ENCODE measurements at regions not wholly inside any gene's neighbourhood (a gene's known extent, or its start where the extent isn't known, plus 50 kb on each side); places are given as distances from the start of the nearest gene placed in this dataset.

DNA sequence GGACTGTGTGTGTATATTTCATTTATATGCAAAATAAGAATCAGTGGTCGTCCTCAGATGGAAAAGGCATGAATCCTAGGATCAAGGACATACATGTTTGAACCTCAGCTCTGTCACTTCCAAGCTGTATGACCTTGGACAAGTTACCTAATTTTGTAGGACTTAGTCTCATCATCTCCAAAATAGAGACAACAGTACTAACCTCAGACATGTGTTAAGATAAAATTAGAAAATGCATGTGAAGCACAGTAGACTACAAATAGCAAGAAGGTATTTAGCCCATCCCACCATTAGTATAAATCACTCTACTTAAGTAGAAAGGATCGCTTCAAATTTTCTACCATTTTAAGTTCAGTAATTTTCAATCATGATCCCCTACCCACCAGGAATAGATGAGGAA, 309.8 kb downstream of the ZEB2 start:
- no peak for DNase-seq (ENCODE audit: low spot score in 2 of 2)
- H3K27ac Mint-ChIP-seq, result no peak overlapping the region
- ATAC-seq (ENCODE audit: low read depth), result no peak
- H3K27me3 Mint-ChIP-seq, result no peaks in the 10 kb centered on the region
- H3K4me3 Mint-ChIP-seq, result no peak overlapping the region
- peaks cover 11% of the 10 kb centered on the region for H3K36me3 Mint-ChIP-seq
- H3K9me3 Mint-ChIP-seq, result no peaks in the 10 kb centered on the region
- H3K4me1 Mint-ChIP-seq, result peaks cover 4% of the 10 kb centered on the region

DNA sequence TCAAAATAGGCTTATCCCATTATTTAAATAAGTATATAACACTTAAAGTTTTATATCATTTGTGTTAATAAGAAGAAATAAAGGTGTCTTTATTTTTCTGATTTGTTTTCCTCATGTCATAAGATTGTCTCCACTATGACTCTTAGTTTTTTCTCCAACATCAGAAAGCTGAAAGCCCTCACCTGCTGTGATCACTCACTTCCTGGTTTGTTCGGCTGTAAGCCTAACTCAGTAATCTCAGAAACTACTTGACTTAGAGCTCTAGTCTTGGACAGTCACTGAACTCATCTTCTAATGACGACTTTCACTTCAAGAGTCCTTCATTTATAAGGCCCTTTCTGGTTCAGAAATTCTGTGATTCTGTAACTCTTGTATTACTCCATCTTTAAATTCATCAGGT, 311.0 kb downstream of the ZEB2 start:
- H3K4me1 Mint-ChIP-seq, result peaks cover 3% of the 10 kb centered on the region
- no peaks in the 10 kb centered on the region for H3K27me3 Mint-ChIP-seq
- H3K36me3 Mint-ChIP-seq, result peaks cover 11% of the 10 kb centered on the region
- H3K4me3 Mint-ChIP-seq, result no peak overlapping the region
- H3K27ac Mint-ChIP-seq, result no peak overlapping the region
- DNase-seq (ENCODE audit: low spot score in 2 of 2) (no peak), ATAC-seq (ENCODE audit: low read depth) (no peak)
- H3K9me3 Mint-ChIP-seq, result no peaks in the 10 kb centered on the region

- peaks cover 16% of the 10 kb centered on the region for H3K36me3 Mint-ChIP-seq
- DNase-seq (ENCODE audit: low spot score in 2 of 2), result no peak
- no peak for ATAC-seq (ENCODE audit: low read depth)
Measured at GRCh38 chr2:144206019-144206418, 313.9 kb downstream of the ZEB2 start.

DNA sequence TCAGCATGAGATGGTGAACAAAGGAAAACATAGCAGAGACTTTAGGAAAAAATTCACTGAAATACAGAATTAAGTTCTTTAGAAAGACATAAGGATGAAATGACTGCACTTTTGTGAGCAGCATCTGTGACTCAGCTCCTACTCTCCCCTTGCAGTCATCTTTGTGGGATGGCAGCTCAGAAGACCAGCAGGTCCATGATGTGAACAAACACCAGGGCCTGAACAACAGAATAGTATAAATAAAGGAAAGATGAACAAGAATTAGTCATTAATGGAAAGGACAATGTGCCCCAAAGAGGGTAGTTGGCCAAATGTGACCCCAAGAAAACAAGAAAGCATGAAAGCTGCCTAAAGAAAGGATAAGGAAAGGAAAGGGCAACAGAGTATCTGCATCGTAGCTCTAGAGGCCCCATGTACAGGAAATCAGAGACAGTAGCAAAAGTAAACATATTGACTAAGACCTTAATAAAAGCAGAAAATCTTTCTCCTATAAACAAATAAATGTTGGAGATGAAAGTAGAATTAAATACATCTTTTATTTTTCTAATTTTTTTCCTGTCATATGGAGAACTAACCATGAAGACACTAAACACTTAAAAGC, 318.0 kb downstream of the ZEB2 start:
- Mint-ChIP-seq H3K36me3 (peaks cover 9% of the 10 kb centered on the region), H3K4me1 (peaks cover 13% of the 10 kb centered on the region), H3K27me3 (no peaks in the 10 kb centered on the region), H3K4me3 (no peak overlapping the region), H3K27ac (no peak overlapping the region), H3K9me3 (no peaks in the 10 kb centered on the region)
- ATAC-seq (ENCODE audit: low read depth) (no peak), DNase-seq (ENCODE audit: low spot score in 2 of 2) (no peak)

More at GRCh38 chr2:144206019-144206418, 313.9 kb downstream of the ZEB2 start:
- H3K4me1 Mint-ChIP-seq, result peaks cover 10% of the 10 kb centered on the region
- H3K27ac Mint-ChIP-seq, result no peak overlapping the region
- H3K4me3 Mint-ChIP-seq, result no peak overlapping the region
- H3K27me3 Mint-ChIP-seq, result no peaks in the 10 kb centered on the region
- H3K9me3 Mint-ChIP-seq, result no peaks in the 10 kb centered on the region

DNA sequence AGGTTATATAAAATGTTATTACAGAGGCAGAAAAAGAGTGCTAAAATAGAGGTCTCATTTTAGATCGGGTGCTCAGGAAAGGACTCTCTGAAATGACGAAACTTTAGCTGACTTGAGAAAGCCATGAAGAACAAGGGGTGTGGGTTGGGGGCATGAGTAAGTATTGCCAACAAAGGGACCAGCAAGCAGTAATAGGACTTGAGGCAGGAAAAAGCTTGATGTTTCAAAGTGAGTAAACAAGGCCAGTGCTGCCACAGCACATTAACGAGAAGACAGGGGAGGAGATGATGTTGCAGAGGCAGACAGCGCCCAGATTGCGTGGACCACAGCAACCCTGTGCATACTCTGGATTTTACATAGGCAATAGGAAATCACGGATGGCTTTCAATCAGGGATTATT, 318.8 kb downstream of the ZEB2 start:
- H3K9me3 Mint-ChIP-seq, result no peaks in the 10 kb centered on the region
- no peak overlapping the region for H3K27ac Mint-ChIP-seq
- ATAC-seq (ENCODE audit: low read depth) (no peak), DNase-seq (ENCODE audit: low spot score in 2 of 2) (no peak)
- peaks cover 13% of the 10 kb centered on the region for H3K4me1 Mint-ChIP-seq
- H3K4me3 Mint-ChIP-seq, result no peak overlapping the region
- no peaks in the 10 kb centered on the region for H3K27me3 Mint-ChIP-seq
- H3K36me3 Mint-ChIP-seq, result peaks cover 9% of the 10 kb centered on the region

DNA sequence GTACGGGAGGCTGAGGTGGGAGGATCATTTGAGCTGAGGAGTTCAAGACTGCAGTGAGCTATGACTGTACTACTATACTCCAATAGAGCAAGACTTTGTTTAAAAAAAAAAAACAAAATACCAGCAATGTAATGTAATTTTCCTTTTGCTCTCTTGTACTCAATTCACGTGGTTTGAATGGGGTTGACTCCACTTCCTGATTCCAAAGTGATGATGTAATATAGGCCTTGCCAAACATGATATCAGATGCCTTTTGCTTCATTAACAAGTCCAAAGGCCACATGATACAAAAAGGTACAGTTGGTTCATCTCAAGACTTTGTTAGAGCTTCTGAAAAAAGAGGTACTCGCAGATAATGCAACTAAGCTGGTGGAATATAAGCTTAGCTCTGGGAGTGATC, 321.8 kb downstream of the ZEB2 start:
- Mint-ChIP-seq H3K4me1 (peaks cover 13% of the 10 kb centered on the region), H3K27ac (no peak overlapping the region), H3K36me3 (peaks cover 9% of the 10 kb centered on the region), H3K27me3 (no peaks in the 10 kb centered on the region), H3K9me3 (no peaks in the 10 kb centered on the region), H3K4me3 (no peak overlapping the region)
- peak; percentile 12 for ATAC-seq (ENCODE audit: low read depth)
- no peak for DNase-seq (ENCODE audit: low spot score in 2 of 2)

- Mint-ChIP-seq H3K4me3 (no peak overlapping the region), H3K36me3 (peaks cover 3% of the 10 kb centered on the region), H3K27ac (no peak overlapping the region), H3K4me1 (peaks cover 6% of the 10 kb centered on the region), H3K9me3 (no peaks in the 10 kb centered on the region), H3K27me3 (no peaks in the 10 kb centered on the region)
- no peak for ATAC-seq (ENCODE audit: low read depth)
- DNase-seq (ENCODE audit: low spot score in 2 of 2), result no peak
Measured at GRCh38 chr2:144194326-144195071, 325.4 kb downstream of the ZEB2 start.

DNA sequence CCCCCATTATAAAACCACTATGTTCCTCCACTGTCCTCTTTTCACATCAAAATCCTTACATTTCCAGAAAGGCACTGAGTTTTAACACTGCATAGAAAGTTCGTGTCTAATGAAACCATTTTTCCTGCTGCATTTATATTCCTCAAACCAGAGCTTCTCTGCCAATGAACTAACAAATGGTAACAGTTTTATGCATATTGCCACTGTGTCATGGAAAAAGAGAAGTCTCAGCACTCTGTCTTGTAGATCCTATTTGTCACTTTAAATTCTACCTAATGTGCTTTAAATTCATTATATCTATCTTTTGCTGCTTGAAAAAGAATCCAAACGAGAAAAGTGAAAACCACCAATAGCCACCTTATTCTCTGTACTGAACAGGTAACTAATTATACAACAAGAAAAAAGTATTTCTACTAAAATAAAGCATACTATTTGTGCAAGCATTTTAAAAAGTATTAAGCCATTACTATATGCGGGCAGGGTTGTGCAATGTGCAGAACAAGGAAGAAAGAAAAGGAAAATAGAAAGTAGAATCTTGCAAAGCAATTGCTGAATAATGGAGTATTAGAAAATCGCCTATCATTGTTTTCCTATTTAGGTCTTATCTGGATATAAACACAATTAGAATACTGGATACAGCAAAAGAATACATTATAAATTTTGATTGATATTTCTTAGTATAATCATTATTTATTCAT, 328.9 kb downstream of the ZEB2 start:
- no peak overlapping the region for H3K27ac Mint-ChIP-seq
- H3K9me3 Mint-ChIP-seq, result no peaks in the 10 kb centered on the region
- H3K4me3 Mint-ChIP-seq, result no peak overlapping the region
- peaks cover 3% of the 10 kb centered on the region for H3K36me3 Mint-ChIP-seq
- no peak for ATAC-seq (ENCODE audit: low read depth)
- H3K4me1 Mint-ChIP-seq, result peaks cover 8% of the 10 kb centered on the region
- no peaks in the 10 kb centered on the region for H3K27me3 Mint-ChIP-seq
- no peak for DNase-seq (ENCODE audit: low spot score in 2 of 2)

- peaks cover 3% of the 10 kb centered on the region for H3K27me3 Mint-ChIP-seq
- ATAC-seq (ENCODE audit: low read depth), result peak; percentile 98
- H3K36me3 Mint-ChIP-seq, result peaks cover 4% of the 10 kb centered on the region
- DNase-seq (ENCODE audit: low spot score in 2 of 2), result peak; percentile 42 to 59
- H3K9me3 Mint-ChIP-seq, result no peaks in the 10 kb centered on the region
- H3K27ac Mint-ChIP-seq, result peak overlapping the region; percentile 73
- H3K4me1 Mint-ChIP-seq, result peaks cover 16% of the 10 kb centered on the region
- peak overlapping the region; percentile 83 for H3K4me3 Mint-ChIP-seq
Measured at GRCh38 chr2:144183727-144184126, 336.2 kb downstream of the ZEB2 start.

- H3K9me3 Mint-ChIP-seq, result no peaks in the 10 kb centered on the region
- ATAC-seq (ENCODE audit: low read depth) (no peak), DNase-seq (ENCODE audit: low spot score in 2 of 2) (no peak)
- peaks cover 11% of the 10 kb centered on the region for H3K36me3 Mint-ChIP-seq
- H3K27ac Mint-ChIP-seq, result no peak overlapping the region
- no peak overlapping the region for H3K4me3 Mint-ChIP-seq
- H3K4me1 Mint-ChIP-seq, result peaks cover 10% of the 10 kb centered on the region
- H3K27me3 Mint-ChIP-seq, result peaks cover 3% of the 10 kb centered on the region
Measured at GRCh38 chr2:144181001-144181400, 338.9 kb downstream of the ZEB2 start.

- no peaks in the 10 kb centered on the region for H3K9me3 Mint-ChIP-seq
- H3K27me3 Mint-ChIP-seq, result peaks cover 3% of the 10 kb centered on the region
- peaks cover 11% of the 10 kb centered on the region for H3K36me3 Mint-ChIP-seq
- no peak overlapping the region for H3K4me3 Mint-ChIP-seq
- no peak overlapping the region for H3K27ac Mint-ChIP-seq
- no peak for DNase-seq (ENCODE audit: low spot score in 2 of 2)
- ATAC-seq (ENCODE audit: low read depth), result no peak
- peaks cover 5% of the 10 kb centered on the region for H3K4me1 Mint-ChIP-seq
Measured at GRCh38 chr2:144180131-144180530, 339.8 kb downstream of the ZEB2 start.

- Mint-ChIP-seq H3K4me3 (no peak overlapping the region), H3K9me3 (peaks cover 4% of the 10 kb centered on the region), H3K27ac (no peak overlapping the region), H3K27me3 (no peaks in the 10 kb centered on the region), H3K4me1 (peaks cover 2% of the 10 kb centered on the region), H3K36me3 (peaks cover 15% of the 10 kb centered on the region)
- ATAC-seq (ENCODE audit: low read depth) (no peak), DNase-seq (ENCODE audit: low spot score in 2 of 2) (no peak)
Measured at GRCh38 chr2:144170179-144170578, 349.7 kb downstream of the ZEB2 start.

DNA sequence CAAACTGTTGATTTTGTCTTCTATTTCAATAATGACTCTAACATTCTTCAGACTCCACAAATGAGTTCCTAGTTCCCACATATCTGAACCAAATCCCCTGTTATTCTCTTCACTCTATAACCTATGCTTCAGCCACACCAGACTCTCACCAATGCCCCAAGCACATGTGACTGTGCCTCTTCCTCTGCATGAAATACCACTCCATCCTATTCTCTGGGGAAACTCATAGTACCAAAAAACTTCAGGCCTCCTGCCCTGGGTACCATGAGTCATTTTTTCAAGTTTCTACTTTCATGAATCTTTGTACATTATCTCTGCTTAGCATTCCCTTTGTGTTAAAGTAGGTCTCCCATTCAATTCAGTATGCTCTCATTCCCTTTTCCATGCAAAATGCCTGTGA, 353.2 kb downstream of the ZEB2 start:
- H3K27me3 Mint-ChIP-seq, result no peaks in the 10 kb centered on the region
- ATAC-seq (ENCODE audit: low read depth) (no peak), DNase-seq (ENCODE audit: low spot score in 2 of 2) (no peak)
- no peak overlapping the region for H3K4me3 Mint-ChIP-seq
- no peaks in the 10 kb centered on the region for H3K9me3 Mint-ChIP-seq
- no peak overlapping the region for H3K27ac Mint-ChIP-seq
- peaks cover 5% of the 10 kb centered on the region for H3K4me1 Mint-ChIP-seq
- no peaks in the 10 kb centered on the region for H3K36me3 Mint-ChIP-seq

DNA sequence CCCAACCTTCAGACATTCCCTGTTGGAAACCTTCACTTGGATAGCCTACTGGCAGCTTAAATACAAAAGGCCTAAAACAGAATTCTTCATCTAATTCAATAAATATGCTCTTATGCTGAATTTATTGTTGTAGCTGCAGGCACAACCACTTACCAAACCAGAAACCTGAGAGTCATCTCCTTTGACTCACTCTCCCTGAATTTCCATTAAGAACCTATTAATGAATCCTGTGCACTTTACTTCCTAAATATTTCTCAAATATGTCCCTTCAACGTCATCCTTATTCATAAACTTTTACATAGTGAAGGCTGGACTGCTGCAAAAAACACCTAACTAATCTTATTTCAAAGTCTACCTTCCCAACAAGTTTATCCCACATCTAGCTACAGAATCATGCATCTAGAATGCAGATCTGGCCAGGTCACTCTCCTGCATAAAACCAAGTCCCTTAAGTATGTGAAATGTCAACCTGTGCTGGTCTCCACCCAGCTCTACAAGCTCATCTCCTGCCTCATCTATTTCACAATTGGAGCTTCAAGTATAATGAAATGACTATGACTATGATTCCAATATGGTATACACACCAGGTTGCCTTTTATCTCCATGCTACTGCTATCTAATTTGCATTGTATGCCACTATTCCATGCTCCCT, 354.2 kb downstream of the ZEB2 start:
- no peak overlapping the region for H3K4me3 Mint-ChIP-seq
- no peaks in the 10 kb centered on the region for H3K9me3 Mint-ChIP-seq
- H3K4me1 Mint-ChIP-seq, result peaks cover 5% of the 10 kb centered on the region
- H3K27ac Mint-ChIP-seq, result no peak overlapping the region
- no peaks in the 10 kb centered on the region for H3K36me3 Mint-ChIP-seq
- DNase-seq (ENCODE audit: low spot score in 2 of 2), result no peak
- H3K27me3 Mint-ChIP-seq, result no peaks in the 10 kb centered on the region
- ATAC-seq (ENCODE audit: low read depth), result no peak

All from memory B cell (primary cell).